NCI-H1930 (cell line): ENCODE measurements at regions not wholly inside any gene's neighbourhood (a gene's known extent, or its start where the extent isn't known, plus 50 kb on each side); places are given as distances from the start of the nearest gene placed in this dataset.

Experiments
- DNase-seq, 2 experiments: peaks; one replicate each; lab custom pipeline; 2025; lab: John Stamatoyannopoulos, UW

- no peak for DNase-seq
Measured at GRCh38 chrX:155682834-155683233, 70.1 kb upstream of the TMLHE start.

DNA sequence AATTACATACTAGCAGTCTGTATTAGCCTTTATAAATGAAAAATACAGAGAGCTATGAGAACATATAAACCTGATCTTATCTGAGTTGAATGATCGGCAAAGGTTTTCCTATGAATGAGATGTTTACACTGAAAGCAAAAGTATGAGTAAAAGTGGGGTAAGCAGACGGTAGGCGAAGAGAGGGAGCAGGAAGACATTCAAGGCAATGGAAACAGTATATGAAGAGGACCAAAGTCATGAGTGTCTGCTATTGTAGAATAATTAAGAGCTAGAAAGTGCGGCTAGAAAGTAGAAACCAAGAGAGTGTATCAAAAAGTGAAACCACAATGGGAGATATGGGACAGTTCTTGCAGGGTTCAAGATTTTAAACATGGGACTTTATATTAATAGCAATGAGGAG is 67.0 kb upstream of the TMLHE start:
- DNase-seq: no peak

DNA sequence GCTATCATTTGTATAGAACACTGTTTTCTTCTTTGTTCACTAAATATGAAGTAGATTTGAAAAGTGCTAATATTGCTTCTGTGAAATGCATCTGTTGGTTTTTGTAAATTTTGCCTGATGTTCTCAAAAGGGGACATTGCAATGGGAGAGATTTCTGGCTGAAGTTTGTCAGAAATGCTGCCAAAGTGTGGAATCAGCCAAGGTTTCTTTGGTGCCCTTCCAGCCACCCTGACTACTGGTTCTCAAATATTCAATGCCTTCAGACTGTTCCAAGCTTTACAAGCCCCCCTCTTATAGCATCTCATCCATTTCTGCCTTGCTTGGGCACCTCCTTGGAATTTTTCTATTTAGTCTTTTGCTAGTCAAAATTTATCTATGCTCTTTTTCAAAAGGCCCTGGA is 60.6 kb upstream of the TMLHE start:
- DNase-seq: no peak

DNA sequence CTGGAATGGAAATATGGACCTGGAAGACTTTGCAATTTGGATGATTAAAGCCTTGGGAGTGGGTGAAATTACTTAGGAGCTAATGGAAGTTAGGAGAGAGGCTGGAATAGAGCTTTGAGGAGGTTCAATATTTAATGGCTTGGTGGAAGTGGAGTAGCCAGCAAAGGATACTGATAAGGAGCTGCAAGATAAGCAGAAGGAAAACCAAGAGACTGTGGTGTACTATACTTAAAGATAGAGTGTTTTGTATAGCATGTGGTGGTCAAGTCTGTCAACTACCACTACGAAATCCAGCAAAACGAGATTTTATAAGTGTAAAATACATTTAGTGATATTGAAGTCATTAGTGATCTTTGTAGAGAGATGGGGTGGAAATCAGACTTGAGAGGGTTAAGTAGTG is 54.0 kb upstream of the TMLHE start:
- DNase-seq: no peak
